Mesodermal cell (in vitro differentiated cells): ENCODE measurements at regions not wholly inside any gene's neighbourhood (a gene's known extent, or its start where the extent isn't known, plus 50 kb on each side); places are given as distances from the start of the nearest gene placed in this dataset.

Experiments
- H3K27ac ChIP-seq: 2 replicates; pipeline ENCODE4 v1.7.0; 2013; ENCODE audit warnings: mild to moderate bottlenecking, low read depth, low read length, moderate library complexity; ENCODE audit not compliant: severe bottlenecking
- H3K36me3 ChIP-seq: 2 replicates; pipeline ENCODE4 v1.7.1; 2013; ENCODE audit warnings: mild to moderate bottlenecking, low read length, moderate library complexity; ENCODE audit not compliant: control insufficient read depth, insufficient read depth
- H3K4me1 ChIP-seq: one replicate; pipeline ENCODE4 v1.7.1; 2013; ENCODE audit warnings: mild to moderate bottlenecking, low read length; ENCODE audit not compliant: insufficient read depth, control insufficient read depth, poor library complexity, severe bottlenecking
- H3K4me3 ChIP-seq: 2 replicates; pipeline ENCODE4 v1.7.0; 2013; ENCODE audit warnings: low read length, control low read depth, mild to moderate bottlenecking; ENCODE audit not compliant: insufficient read depth, poor library complexity, severe bottlenecking; ENCODE audit errors: extremely low read depth
- H3K9me3 ChIP-seq: 2 replicates; pipeline ENCODE4 v1.7.1; 2013; ENCODE audit warnings: mild to moderate bottlenecking, low read length, moderate library complexity; ENCODE audit not compliant: control insufficient read depth
- whole genome bisulfite sequencing, 2 experiments: methylation state at CpG; one replicate each; pipeline ENCODE4 v1.1.5; 2013; ENCODE audit warnings: missing lambda C conversion rate in 2 of 2; ENCODE audit not compliant: insufficient coverage in 2 of 2; 5-methylcytosine and 5-hydroxymethylcytosine counted together

- Histone ChIP-seq H3K9me3 (no peaks in the 10 kb centered on the region), H3K36me3 (no peaks in the 10 kb centered on the region), H3K27ac (no peak overlapping the region), H3K4me3 (no peak overlapping the region), H3K4me1 (no peaks in the 10 kb centered on the region)
- 80 to 100% methylated on average over 1 of the region's 4 CpGs for WGBS, 2 experiments
These were observed 90.7 kb upstream of the KRR1 start for GRCh38 chr12:75602106-75602505.

- Histone ChIP-seq H3K27ac (no peak overlapping the region), H3K4me3 (no peak overlapping the region), H3K9me3 (no peaks in the 10 kb centered on the region), H3K4me1 (no peaks in the 10 kb centered on the region), H3K36me3 (no peaks in the 10 kb centered on the region)
- 92 to 96% methylated on average over 3 of the region's 3 CpGs for WGBS, 2 experiments
These were observed 88.7 kb upstream of the KRR1 start for GRCh38 chr12:75600146-75600545.

DNA sequence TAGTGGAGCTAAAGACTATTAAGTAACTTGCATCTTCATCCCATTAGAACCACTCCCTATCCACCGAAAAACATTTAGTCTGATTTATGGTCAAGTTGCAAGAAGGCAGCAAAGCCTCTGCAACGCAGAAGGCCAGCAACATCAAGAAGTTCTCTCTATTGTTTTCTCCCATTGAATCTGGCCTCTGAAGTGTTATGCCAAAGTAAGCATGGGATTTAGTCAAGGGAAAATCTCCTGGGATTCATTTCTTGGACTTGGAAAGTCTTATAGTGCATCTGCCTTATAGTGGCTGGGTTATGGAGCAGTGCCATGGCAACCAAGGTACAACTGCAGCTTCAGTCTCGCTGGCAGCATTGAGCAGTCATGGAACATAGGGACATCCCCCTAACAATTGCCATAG is 87.7 kb upstream of the KRR1 start:
- no peak overlapping the region for H3K27ac ChIP-seq
- WGBS, 2 experiments, result 100% methylated on average over 1 of the region's 3 CpGs; no CpG with 5 or more reads in 1 of the 2 experiments
- no peaks in the 10 kb centered on the region for H3K9me3 ChIP-seq
- no peaks in the 10 kb centered on the region for H3K4me1 ChIP-seq
- H3K4me3 ChIP-seq, result no peak overlapping the region
- no peaks in the 10 kb centered on the region for H3K36me3 ChIP-seq

DNA sequence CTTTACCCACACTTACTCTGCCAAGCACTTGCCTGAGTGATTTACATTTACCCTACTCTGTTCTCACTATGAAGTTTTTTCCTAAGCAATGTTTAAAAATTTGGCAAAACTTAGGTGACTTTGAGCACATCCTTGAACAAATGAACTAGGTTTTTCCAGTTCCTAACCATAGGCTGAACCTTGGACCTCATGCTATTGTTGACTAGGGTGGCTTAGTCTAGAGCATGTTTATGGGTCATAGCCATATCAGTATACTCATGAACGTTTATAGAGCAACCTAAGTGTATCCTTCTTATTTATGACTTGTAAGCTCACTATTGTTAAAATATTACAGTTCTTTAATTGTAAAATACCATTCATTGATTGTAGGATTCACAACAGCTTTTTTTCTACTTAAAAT is 85.0 kb upstream of the KRR1 start:
- H3K4me1 ChIP-seq, result no peaks in the 10 kb centered on the region
- no peak overlapping the region for H3K27ac ChIP-seq
- no peaks in the 10 kb centered on the region for H3K9me3 ChIP-seq
- no CpG with 5 or more reads among the region's 1 CpG for WGBS, 2 experiments
- H3K36me3 ChIP-seq, result no peaks in the 10 kb centered on the region
- H3K4me3 ChIP-seq, result no peak overlapping the region

DNA sequence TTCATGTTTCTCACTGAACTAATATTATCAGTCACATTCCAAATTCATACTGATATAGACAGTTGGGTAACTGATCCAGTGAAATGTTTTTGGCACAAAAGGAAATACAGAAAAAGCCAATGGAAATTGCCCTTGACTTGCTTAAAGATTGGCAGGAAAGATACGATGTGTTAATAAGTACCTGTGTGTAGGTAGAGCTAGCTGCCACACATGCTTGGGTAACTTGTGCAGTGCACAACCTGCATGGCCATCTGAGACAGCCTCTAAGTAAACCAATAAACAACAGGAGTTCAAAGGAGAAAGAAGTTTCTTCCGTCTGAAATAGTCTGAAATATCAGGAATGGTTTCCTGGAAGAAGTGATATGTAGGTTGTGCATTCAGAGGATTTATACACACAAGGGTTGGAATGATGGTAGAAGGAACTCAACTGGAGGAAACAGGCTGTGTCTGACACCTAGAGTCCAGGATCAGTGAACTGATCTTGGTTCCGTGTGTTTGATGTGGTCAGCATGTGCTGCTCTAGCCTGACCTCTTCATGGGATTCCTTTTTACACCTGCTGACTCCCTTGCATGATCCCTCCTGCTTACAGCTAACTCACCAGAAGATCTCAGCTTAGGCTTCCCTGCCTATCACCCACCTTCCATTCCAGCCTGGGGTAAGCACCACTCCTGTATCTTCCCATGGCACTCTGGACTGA is 81.4 kb upstream of the KRR1 start:
- H3K27ac ChIP-seq, result no peak overlapping the region
- WGBS, 2 experiments, result 88 to 90% methylated on average over 2 to 3 of the region's 3 CpGs
- no peaks in the 10 kb centered on the region for H3K36me3 ChIP-seq
- H3K9me3 ChIP-seq, result no peaks in the 10 kb centered on the region
- H3K4me3 ChIP-seq, result no peak overlapping the region
- no peaks in the 10 kb centered on the region for H3K4me1 ChIP-seq

GRCh38 chr12:75592086-75592485 is 80.7 kb upstream of the KRR1 start:
- 95 to 96% methylated on average over 4 to 5 of the region's 5 CpGs for WGBS, 2 experiments
- no peaks in the 10 kb centered on the region for H3K36me3 ChIP-seq
- H3K27ac ChIP-seq, result no peak overlapping the region

GRCh38 chr12:75591628-75592027 is 80.2 kb upstream of the KRR1 start:
- WGBS, 2 experiments, result 71% methylated on average over 1 of the region's 1 CpG; no CpG with 5 or more reads in 1 of the 2 experiments
- Histone ChIP-seq H3K27ac (no peak overlapping the region), H3K4me3 (no peak overlapping the region), H3K4me1 (peaks cover 9% of the 10 kb centered on the region), H3K36me3 (no peaks in the 10 kb centered on the region), H3K9me3 (no peaks in the 10 kb centered on the region)

More at GRCh38 chr12:75592086-75592485, 80.7 kb upstream of the KRR1 start:
- no peaks in the 10 kb centered on the region for H3K9me3 ChIP-seq
- H3K4me1 ChIP-seq, result peaks cover 5% of the 10 kb centered on the region
- H3K4me3 ChIP-seq, result no peak overlapping the region

DNA sequence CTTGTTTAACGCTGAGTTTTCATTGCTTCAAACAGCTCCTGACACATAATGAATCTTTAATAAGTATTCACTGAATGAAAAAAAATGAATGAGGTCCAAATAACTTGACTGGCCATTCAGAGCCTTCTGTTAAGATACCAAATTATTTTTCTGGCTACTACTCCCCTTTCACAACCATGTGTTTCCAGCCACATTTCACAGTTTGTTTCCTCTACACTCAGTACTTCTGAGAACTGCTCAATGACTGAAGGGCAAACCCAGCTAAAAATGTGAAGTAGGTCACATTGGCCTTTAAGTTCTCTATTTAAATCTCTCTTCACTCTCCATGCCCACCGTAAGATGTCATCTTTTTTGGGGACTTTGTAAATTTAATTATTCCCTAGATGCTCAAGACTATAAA is 78.4 kb upstream of the KRR1 start:
- Histone ChIP-seq H3K4me1 (peaks cover 18% of the 10 kb centered on the region), H3K27ac (no peak overlapping the region), H3K4me3 (no peak overlapping the region), H3K9me3 (no peaks in the 10 kb centered on the region), H3K36me3 (no peaks in the 10 kb centered on the region)
- WGBS, 2 experiments, result no CpG with 5 or more reads among the region's 2 CpGs

DNA sequence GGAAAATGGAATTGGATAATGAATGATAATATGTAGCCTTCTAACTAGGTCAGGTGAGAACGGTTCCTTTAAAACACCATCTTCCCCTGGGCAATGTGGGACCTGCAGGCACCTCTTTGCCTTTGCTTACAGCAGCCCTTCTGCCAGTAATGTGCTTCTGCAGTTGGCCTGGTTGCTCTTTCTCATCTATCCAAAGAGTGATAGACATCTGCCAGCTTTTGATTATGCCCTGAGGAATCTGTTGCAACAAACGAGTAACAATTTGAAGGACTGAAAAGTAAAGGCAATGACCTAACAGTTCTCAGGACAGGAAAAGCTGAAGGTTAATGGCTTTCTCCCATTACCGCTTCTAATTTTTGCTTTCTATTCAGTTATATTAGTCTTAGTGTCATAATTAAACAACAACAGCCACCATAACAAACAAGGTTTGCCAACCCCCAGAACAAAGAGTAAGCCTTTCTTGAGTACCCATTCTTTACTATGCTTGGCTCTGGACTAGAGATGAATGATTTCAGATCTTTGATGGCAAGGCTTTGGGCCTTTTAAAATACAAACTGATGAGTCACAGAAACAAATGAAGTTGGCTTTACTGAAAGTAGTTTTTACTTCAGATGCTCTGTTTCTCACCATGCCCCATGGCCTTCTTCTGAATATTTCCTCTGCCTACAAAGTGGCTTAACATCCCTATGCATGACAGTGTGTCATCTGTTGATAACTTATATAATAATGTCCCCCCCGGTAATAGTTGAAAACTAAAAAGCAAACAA is 76.1 kb upstream of the KRR1 start:
- no peaks in the 10 kb centered on the region for H3K9me3 ChIP-seq
- H3K36me3 ChIP-seq, result no peaks in the 10 kb centered on the region
- no peak overlapping the region for H3K27ac ChIP-seq
- no peak overlapping the region for H3K4me3 ChIP-seq
- 76 to 90% methylated on average over 2 of the region's 4 CpGs for WGBS, 2 experiments
- H3K4me1 ChIP-seq, result peaks cover 18% of the 10 kb centered on the region

DNA sequence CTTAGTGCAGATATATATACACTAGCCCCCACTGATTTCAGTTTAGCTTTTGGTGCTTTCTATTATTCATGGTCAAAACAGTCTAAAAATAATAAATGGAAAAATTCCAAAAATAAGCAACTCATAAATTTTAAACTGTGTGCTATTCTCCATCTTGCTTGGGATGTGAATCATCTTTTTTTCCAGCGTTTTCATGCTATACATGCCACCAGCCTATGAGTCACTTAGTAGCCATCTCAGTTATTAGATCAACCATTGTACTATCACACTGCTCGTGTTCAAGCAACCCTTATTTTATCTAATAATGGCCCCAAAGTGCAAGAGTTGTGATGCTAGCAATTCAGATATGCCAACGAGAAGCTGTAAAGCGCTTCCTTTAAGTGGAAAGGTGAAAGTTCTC is 73.9 kb upstream of the KRR1 start:
- WGBS, 2 experiments, result 82 to 91% methylated on average over 1 to 2 of the region's 4 CpGs
- H3K27ac ChIP-seq, result no peak overlapping the region
- no peaks in the 10 kb centered on the region for H3K36me3 ChIP-seq
- H3K4me3 ChIP-seq, result no peak overlapping the region
- H3K4me1 ChIP-seq, result peaks cover 18% of the 10 kb centered on the region
- H3K9me3 ChIP-seq, result no peaks in the 10 kb centered on the region

DNA sequence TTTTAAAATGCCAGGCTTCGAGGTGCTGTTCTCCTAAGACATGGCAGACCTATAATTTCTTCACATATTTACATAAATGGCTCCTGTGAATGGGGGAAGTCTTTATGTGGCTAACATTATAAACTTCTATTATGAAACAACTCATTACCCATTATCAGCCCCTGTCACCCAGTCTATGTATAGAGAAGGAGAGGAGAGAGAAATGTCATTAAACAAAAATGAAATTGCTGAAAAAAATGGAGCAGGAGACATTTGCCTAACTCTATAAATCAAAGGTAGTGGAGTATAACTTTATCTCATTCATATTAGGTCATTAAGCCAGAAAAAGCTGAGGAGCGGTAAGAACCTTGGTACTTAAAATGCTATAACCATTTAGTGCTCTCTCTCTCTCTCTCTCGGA is 71.9 kb upstream of the KRR1 start:
- Histone ChIP-seq H3K36me3 (no peaks in the 10 kb centered on the region), H3K4me1 (peaks cover 18% of the 10 kb centered on the region), H3K9me3 (no peaks in the 10 kb centered on the region), H3K27ac (no peak overlapping the region), H3K4me3 (no peak overlapping the region)
- WGBS, 2 experiments, result 88 to 100% methylated on average over 1 to 2 of the region's 3 CpGs
